ENCODE measurements at regions not wholly inside any gene's neighbourhood (a gene's known extent, or its start where the extent isn't known, plus 50 kb on each side); places are given as distances from the start of the nearest gene placed in this dataset.

DNA sequence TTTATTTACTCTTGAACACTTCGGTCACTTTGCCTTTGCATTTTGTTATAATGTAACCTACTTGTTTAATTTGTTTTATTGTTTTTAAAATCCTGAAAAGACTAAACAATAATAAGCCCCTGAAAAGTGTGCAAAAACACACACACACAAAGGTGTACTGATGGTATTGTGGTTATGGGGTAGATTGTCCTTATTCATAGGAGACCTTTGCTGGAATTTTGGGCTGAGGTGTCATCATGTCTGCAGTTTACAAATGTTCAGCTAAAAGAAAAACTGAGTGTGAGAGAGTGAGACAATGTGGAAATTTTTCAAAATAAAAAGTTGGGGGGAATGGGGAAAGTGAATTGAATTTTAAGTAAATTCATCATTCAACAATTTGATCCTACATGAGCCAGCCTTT lies 174.9 kb downstream of the QDPR start:
- H3K79me1 ChIP-seq (ENCODE audit: low read depth, low read length), result no peaks in the 10 kb centered on the region
- WGBS, 2 donors (ENCODE audit: extremely low coverage in 2 of 2, insufficient read length in 2 of 2, insufficient replicate concordance in 1 of 2), result no CpG with 5 or more reads among the region's 1 CpG
- no peak overlapping the region for H2AFZ ChIP-seq (ENCODE audit: low read length)
- no peak overlapping the region for H3K14ac ChIP-seq (ENCODE audit: low read length)
- H3K4ac ChIP-seq (ENCODE audit: low read length), result no peak overlapping the region
- H3K9ac ChIP-seq (ENCODE audit: low read depth, low read length, poor library complexity), result no peak overlapping the region
- no peak overlapping the region for H2BK120ac ChIP-seq (ENCODE audit: low read depth, low read length)
- H3K4me3 ChIP-seq (ENCODE audit: low read length in 2 of 2), result no peak overlapping the region
- H3K18ac ChIP-seq (ENCODE audit: low read length), result no peak overlapping the region
- no peak overlapping the region for H3K27ac ChIP-seq (replicated peaks; ENCODE audit: low read length)
- H2AK5ac ChIP-seq (ENCODE audit: low read depth, low read length), result no peak overlapping the region
- no peak overlapping the region for H2BK5ac ChIP-seq (ENCODE audit: low read length)
- DNase-seq (ENCODE audit: low spot score), result no peak
- peaks cover 0 to 2% of the 10 kb centered on the region in 2 donors for H3K9me3 ChIP-seq (replicated peaks in 1 of 2; ENCODE audit: control insufficient read depth in 2 of 2, insufficient read depth in 1 of 2, low read depth in 1 of 2, low read length in 2 of 2)
- no peaks in the 10 kb centered on the region for H3K4me1 ChIP-seq (ENCODE audit: control insufficient read depth in 2 of 2, insufficient read depth in 1 of 2, low read depth in 1 of 2, low read length in 2 of 2)
- no peak overlapping the region for H3K23ac ChIP-seq (ENCODE audit: low read depth, low read length, poor library complexity)
- H2BK15ac ChIP-seq (ENCODE audit: low read length), result no peak overlapping the region
- H3K4me2 ChIP-seq (ENCODE audit: insufficient read depth, low read length, poor library complexity, severe bottlenecking), result no peak overlapping the region
- no peak overlapping the region for H4K8ac ChIP-seq (ENCODE audit: low read depth, low read length)
- no peak overlapping the region for H4K91ac ChIP-seq (ENCODE audit: low read depth, low read length, poor library complexity)
- no peak overlapping the region for H2BK12ac ChIP-seq (ENCODE audit: low read length)
- peaks cover 0 to 3% (median 0%) of the 10 kb centered on the region in 3 experiments for H3K27me3 ChIP-seq (ENCODE audit: control insufficient read depth in 3 of 3, insufficient read depth in 3 of 3, low read depth in 1 of 3, low read length in 3 of 3)
- no peaks in the 10 kb centered on the region for H3K36me3 ChIP-seq (replicated peaks in 1 of 2; ENCODE audit: control insufficient read depth in 2 of 2, insufficient read depth in 2 of 2, low read length in 2 of 2)

DNA sequence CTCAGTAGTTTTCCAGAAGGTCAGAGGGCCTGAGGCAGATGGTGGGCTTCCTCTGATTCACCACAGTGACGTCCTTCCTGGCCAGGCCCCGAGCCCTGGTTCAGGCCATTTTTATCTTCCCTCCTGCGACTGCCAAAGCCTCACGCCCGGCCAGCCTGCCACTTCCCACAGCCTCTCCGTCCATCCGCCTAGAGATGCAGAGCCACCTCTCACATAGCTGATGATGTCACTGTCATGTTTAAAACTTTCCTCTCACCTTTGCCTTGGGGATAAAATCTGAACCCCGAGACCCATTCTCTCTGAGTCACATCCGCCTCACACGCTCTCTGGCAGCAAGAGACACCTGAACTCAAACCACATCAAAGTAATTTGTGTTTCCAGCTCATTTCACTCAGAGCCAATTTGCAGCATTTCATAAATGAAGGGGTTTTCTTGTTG lies 175.3 kb downstream of the QDPR start:
- Histone ChIP-seq H3K27me3 (ENCODE audit: control insufficient read depth in 3 of 3, insufficient read depth in 3 of 3, low read depth in 1 of 3, low read length in 3 of 3) (peaks cover 0 to 3% (median 0%) of the 10 kb centered on the region in 3 experiments), H2BK12ac (ENCODE audit: low read length) (no peak overlapping the region)

DNA sequence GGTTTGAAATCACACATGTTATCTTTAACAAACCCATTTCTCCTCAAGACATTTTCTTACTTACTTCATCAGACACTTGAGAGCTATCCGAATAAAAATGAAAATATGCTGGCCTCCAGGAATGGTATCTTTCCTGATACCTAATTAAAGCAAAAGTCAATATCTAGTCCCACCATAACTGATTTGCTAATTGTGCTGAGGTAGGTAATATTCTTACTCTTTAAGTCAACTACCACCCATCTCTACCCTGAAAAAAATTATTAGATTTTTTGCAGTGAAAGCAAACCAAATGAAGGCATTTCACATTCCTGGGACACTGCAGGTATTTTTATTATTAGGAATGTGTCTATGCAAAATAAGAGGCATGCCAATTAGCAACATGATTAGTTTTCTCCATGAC lies 175.8 kb downstream of the QDPR start:
- no peak overlapping the region for H3K9ac ChIP-seq (ENCODE audit: low read depth, low read length, poor library complexity)
- no peak overlapping the region for H3K27ac ChIP-seq (replicated peaks; ENCODE audit: low read length)
- H3K4ac ChIP-seq (ENCODE audit: low read length), result no peak overlapping the region
- H3K4me1 ChIP-seq (ENCODE audit: control insufficient read depth in 2 of 2, insufficient read depth in 1 of 2, low read depth in 1 of 2, low read length in 2 of 2), result no peaks in the 10 kb centered on the region
- H2BK15ac ChIP-seq (ENCODE audit: low read length), result no peak overlapping the region
- no peak overlapping the region for H4K8ac ChIP-seq (ENCODE audit: low read depth, low read length)
- no peak overlapping the region for H2BK12ac ChIP-seq (ENCODE audit: low read length)
- no peak overlapping the region for H3K4me3 ChIP-seq (ENCODE audit: low read length in 2 of 2)
- H2BK120ac ChIP-seq (ENCODE audit: low read depth, low read length), result no peak overlapping the region
- no peaks in the 10 kb centered on the region for H3K79me1 ChIP-seq (ENCODE audit: low read depth, low read length)
- peaks cover 0 to 2% of the 10 kb centered on the region in 2 donors for H3K9me3 ChIP-seq (replicated peaks in 1 of 2; ENCODE audit: control insufficient read depth in 2 of 2, insufficient read depth in 1 of 2, low read depth in 1 of 2, low read length in 2 of 2)
- no peaks in the 10 kb centered on the region for H3K36me3 ChIP-seq (replicated peaks in 1 of 2; ENCODE audit: control insufficient read depth in 2 of 2, insufficient read depth in 2 of 2, low read length in 2 of 2)
- H3K14ac ChIP-seq (ENCODE audit: low read length), result no peak overlapping the region
- no peak for DNase-seq (ENCODE audit: low spot score)
- no CpG with 5 or more reads among the region's 1 CpG for WGBS, 2 donors (ENCODE audit: extremely low coverage in 2 of 2, insufficient read length in 2 of 2, insufficient replicate concordance in 1 of 2)
- no peak overlapping the region for H3K4me2 ChIP-seq (ENCODE audit: insufficient read depth, low read length, poor library complexity, severe bottlenecking)
- no peak overlapping the region for H4K91ac ChIP-seq (ENCODE audit: low read depth, low read length, poor library complexity)
- H3K18ac ChIP-seq (ENCODE audit: low read length), result no peak overlapping the region
- peaks cover 0 to 3% (median 0%) of the 10 kb centered on the region in 3 experiments for H3K27me3 ChIP-seq (ENCODE audit: control insufficient read depth in 3 of 3, insufficient read depth in 3 of 3, low read depth in 1 of 3, low read length in 3 of 3)
- no peak overlapping the region for H2AFZ ChIP-seq (ENCODE audit: low read length)
- no peak overlapping the region for H2AK5ac ChIP-seq (ENCODE audit: low read depth, low read length)
- no peak overlapping the region for H3K23ac ChIP-seq (ENCODE audit: low read depth, low read length, poor library complexity)
- H2BK5ac ChIP-seq (ENCODE audit: low read length), result no peak overlapping the region

More for the DNA sequence above, 175.3 kb downstream of the QDPR start:
- Histone ChIP-seq H4K91ac (ENCODE audit: low read depth, low read length, poor library complexity) (no peak overlapping the region), H2AK5ac (ENCODE audit: low read depth, low read length) (no peak overlapping the region), H3K9me3 (replicated peaks in 1 of 2; ENCODE audit: control insufficient read depth in 2 of 2, insufficient read depth in 1 of 2, low read depth in 1 of 2, low read length in 2 of 2) (peaks cover 0 to 2% of the 10 kb centered on the region in 2 donors), H3K9ac (ENCODE audit: low read depth, low read length, poor library complexity) (no peak overlapping the region), H3K18ac (ENCODE audit: low read length) (no peak overlapping the region), H2BK120ac (ENCODE audit: low read depth, low read length) (no peak overlapping the region), H3K4me3 (ENCODE audit: low read length in 2 of 2) (no peak overlapping the region), H3K79me1 (ENCODE audit: low read depth, low read length) (no peaks in the 10 kb centered on the region), H3K4ac (ENCODE audit: low read length) (no peak overlapping the region), H3K14ac (ENCODE audit: low read length) (no peak overlapping the region), H3K27ac (replicated peaks; ENCODE audit: low read length) (no peak overlapping the region), H4K8ac (ENCODE audit: low read depth, low read length) (no peak overlapping the region), H3K23ac (ENCODE audit: low read depth, low read length, poor library complexity) (no peak overlapping the region), H2BK5ac (ENCODE audit: low read length) (no peak overlapping the region), H3K36me3 (replicated peaks in 1 of 2; ENCODE audit: control insufficient read depth in 2 of 2, insufficient read depth in 2 of 2, low read length in 2 of 2) (no peaks in the 10 kb centered on the region), H2BK15ac (ENCODE audit: low read length) (no peak overlapping the region), H3K4me2 (ENCODE audit: insufficient read depth, low read length, poor library complexity, severe bottlenecking) (no peak overlapping the region), H3K4me1 (ENCODE audit: control insufficient read depth in 2 of 2, insufficient read depth in 1 of 2, low read depth in 1 of 2, low read length in 2 of 2) (no peaks in the 10 kb centered on the region), H2AFZ (ENCODE audit: low read length) (no peak overlapping the region)
- WGBS, 2 donors (ENCODE audit: extremely low coverage in 2 of 2, insufficient read length in 2 of 2, insufficient replicate concordance in 1 of 2), result no CpG with 5 or more reads among the region's 10 CpGs
- no peak for DNase-seq (ENCODE audit: low spot score)

DNA sequence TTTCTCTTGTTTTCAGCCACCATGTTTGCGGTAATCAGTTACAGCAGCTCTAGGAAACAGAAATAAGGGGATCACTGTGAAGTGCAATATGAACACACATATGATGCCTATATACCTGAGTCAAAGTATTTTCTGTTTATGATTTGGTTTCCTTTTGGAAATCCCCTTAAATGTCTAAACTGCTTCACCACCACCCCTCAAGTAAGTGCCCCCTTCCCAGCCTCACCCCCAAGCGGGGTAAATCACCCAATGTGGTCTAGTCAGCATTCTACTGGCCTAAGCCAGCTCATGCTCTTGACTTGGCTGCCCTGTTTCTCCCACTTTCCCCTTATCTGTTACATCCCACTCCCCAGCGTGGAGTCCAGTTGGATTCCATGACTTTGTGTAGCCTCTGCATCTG lies 176.5 kb downstream of the QDPR start:
- no CpG with 5 or more reads among the region's 3 CpGs for WGBS, 2 donors (ENCODE audit: extremely low coverage in 2 of 2, insufficient read length in 2 of 2, insufficient replicate concordance in 1 of 2)
- no peak overlapping the region for H3K4me2 ChIP-seq (ENCODE audit: insufficient read depth, low read length, poor library complexity, severe bottlenecking)
- no peak overlapping the region for H3K4ac ChIP-seq (ENCODE audit: low read length)
- no peak overlapping the region for H4K91ac ChIP-seq (ENCODE audit: low read depth, low read length, poor library complexity)
- peaks cover 0 to 2% of the 10 kb centered on the region in 2 donors for H3K9me3 ChIP-seq (replicated peaks in 1 of 2; ENCODE audit: control insufficient read depth in 2 of 2, insufficient read depth in 1 of 2, low read depth in 1 of 2, low read length in 2 of 2)
- no peak overlapping the region for H3K27ac ChIP-seq (replicated peaks; ENCODE audit: low read length)
- no peaks in the 10 kb centered on the region for H3K36me3 ChIP-seq (replicated peaks in 1 of 2; ENCODE audit: control insufficient read depth in 2 of 2, insufficient read depth in 2 of 2, low read length in 2 of 2)
- H3K4me1 ChIP-seq (ENCODE audit: control insufficient read depth in 2 of 2, insufficient read depth in 1 of 2, low read depth in 1 of 2, low read length in 2 of 2), result no peaks in the 10 kb centered on the region
- no peak overlapping the region for H3K4me3 ChIP-seq (ENCODE audit: low read length in 2 of 2)
- no peak for DNase-seq (ENCODE audit: low spot score)
- no peak overlapping the region for H3K18ac ChIP-seq (ENCODE audit: low read length)
- H3K9ac ChIP-seq (ENCODE audit: low read depth, low read length, poor library complexity), result no peak overlapping the region
- no peak overlapping the region for H2BK12ac ChIP-seq (ENCODE audit: low read length)
- H3K14ac ChIP-seq (ENCODE audit: low read length), result no peak overlapping the region
- no peak overlapping the region for H2AK5ac ChIP-seq (ENCODE audit: low read depth, low read length)
- no peak overlapping the region for H4K8ac ChIP-seq (ENCODE audit: low read depth, low read length)
- H2BK15ac ChIP-seq (ENCODE audit: low read length), result no peak overlapping the region
- no peak overlapping the region for H2BK120ac ChIP-seq (ENCODE audit: low read depth, low read length)
- H3K23ac ChIP-seq (ENCODE audit: low read depth, low read length, poor library complexity), result no peak overlapping the region
- peaks cover 0 to 3% (median 0%) of the 10 kb centered on the region in 3 experiments for H3K27me3 ChIP-seq (ENCODE audit: control insufficient read depth in 3 of 3, insufficient read depth in 3 of 3, low read depth in 1 of 3, low read length in 3 of 3)
- H3K79me1 ChIP-seq (ENCODE audit: low read depth, low read length), result no peaks in the 10 kb centered on the region
- H2AFZ ChIP-seq (ENCODE audit: low read length), result no peak overlapping the region
- no peak overlapping the region for H2BK5ac ChIP-seq (ENCODE audit: low read length)

Measured in neuronal stem cell (in vitro differentiated cells).